ENCODE measurements at regions not wholly inside any gene's neighbourhood (a gene's known extent, or its start where the extent isn't known, plus 50 kb on each side); places are given as distances from the start of the nearest gene placed in this dataset.

GRCh38 chr20:55581519-55581918 is 423.8 kb downstream of the CBLN4 start:
- Histone ChIP-seq H3K9me3 (replicated peaks in 1 of 3) (no peaks in the 10 kb centered on the region), H3K4me3 (no peak overlapping the region), H3K27me3 (no peaks in the 10 kb centered on the region), H3K4me1 (replicated peaks in 1 of 2) (no peaks in the 10 kb centered on the region), H3K27ac (no peak overlapping the region), H3K36me3 (replicated peaks in 1 of 2) (no peaks in the 10 kb centered on the region)
- no peak for DNase-seq
- 83 to 89% (median 84%) methylated on average over 4 of the region's 4 CpGs for WGBS, 4 donors
- intact Hi-C loops (cut with DNase I) = no loop called here
- TF ChIP-seq CTCF (IDR thresholded peaks at IDR 0.05) = no peak
- no peak for TF ChIP-seq POLR2A (IDR thresholded peaks at IDR 0.05)

GRCh38 chr20:55580475-55580874 is 424.8 kb downstream of the CBLN4 start:
- 42 to 96% (median 78%) methylated on average over 2 of the region's 2 CpGs for WGBS, 4 donors
- DNase-seq = no peak
- Histone ChIP-seq H3K27ac (no peak overlapping the region), H3K4me1 (replicated peaks in 1 of 2) (no peaks in the 10 kb centered on the region), H3K9me3 (replicated peaks in 1 of 3) (no peaks in the 10 kb centered on the region), H3K4me3 (no peak overlapping the region), H3K27me3 (no peaks in the 10 kb centered on the region), H3K36me3 (replicated peaks in 1 of 2) (no peaks in the 10 kb centered on the region)
- TF ChIP-seq POLR2A (IDR thresholded peaks at IDR 0.05) = no peak
- TF ChIP-seq CTCF (IDR thresholded peaks at IDR 0.05) = no peak
- intact Hi-C loops (cut with DNase I) = no loop called here

GRCh38 chr20:55579802-55580201 is 425.5 kb downstream of the CBLN4 start:
- Histone ChIP-seq H3K27me3 (no peaks in the 10 kb centered on the region), H3K36me3 (replicated peaks in 1 of 2) (no peaks in the 10 kb centered on the region), H3K9me3 (replicated peaks in 1 of 3) (no peaks in the 10 kb centered on the region), H3K4me1 (replicated peaks in 1 of 2) (no peaks in the 10 kb centered on the region), H3K4me3 (no peak overlapping the region), H3K27ac (no peak overlapping the region)
- DNase-seq = no peak
- intact Hi-C loops (cut with DNase I) = no loop called here
- TF ChIP-seq POLR2A (IDR thresholded peaks at IDR 0.05) = no peak
- TF ChIP-seq CTCF (IDR thresholded peaks at IDR 0.05) = no peak
- WGBS, 4 donors = 61 to 85% (median 67%) methylated on average over 2 of the region's 2 CpGs

GRCh38 chr20:55576981-55577380 is 428.3 kb downstream of the CBLN4 start:
- Histone ChIP-seq H3K27ac (no peak overlapping the region), H3K27me3 (no peaks in the 10 kb centered on the region), H3K4me3 (no peak overlapping the region), H3K9me3 (replicated peaks in 1 of 3) (no peaks in the 10 kb centered on the region), H3K4me1 (replicated peaks in 1 of 2) (no peaks in the 10 kb centered on the region), H3K36me3 (replicated peaks in 1 of 2) (no peaks in the 10 kb centered on the region)
- no peak for DNase-seq
- 30 to 47% (median 35%) methylated on average over 1 of the region's 1 CpG for WGBS, 4 donors
- TF ChIP-seq CTCF (IDR thresholded peaks at IDR 0.05) (no peak), POLR2A (IDR thresholded peaks at IDR 0.05) (no peak)
- intact Hi-C loops (cut with DNase I) = no loop called here
